Mesothelial cell of epicardium (in vitro differentiated cells): ENCODE measurements at regions not wholly inside any gene's neighbourhood (a gene's known extent, or its start where the extent isn't known, plus 50 kb on each side); places are given as distances from the start of the nearest gene placed in this dataset.
"Not testable (repeated sequence)": the region's sequence is repeated elsewhere in the genome, so short reads cannot be mapped to it uniquely, and the experiment has no call there.

Source experiments
- DNase-seq, 2 experiments: peaks; one replicate each; pipeline ENCODE4 v3.0.0; 2021; ENCODE audit warnings: low spot score in 2 of 2; ENCODE audit not compliant: unreplicated experiment in 2 of 2
- H3K27ac Mint-ChIP-seq: 2 replicates; pipeline ENCODE4 v1.8.0; 2021; ENCODE audit warnings: mixed read lengths
- H3K27me3 Mint-ChIP-seq: 2 replicates; pipeline ENCODE4 v1.8.0; 2021; ENCODE audit warnings: low read depth, mixed read lengths
- H3K36me3 Mint-ChIP-seq: 2 replicates; pipeline ENCODE4 v1.8.0; 2021; ENCODE audit warnings: mixed read lengths
- H3K4me1 Mint-ChIP-seq: 2 replicates; pipeline ENCODE4 v1.8.0; 2021; ENCODE audit warnings: mixed read lengths
- H3K4me3 Mint-ChIP-seq: 2 replicates; pipeline ENCODE4 v1.8.0; 2021; ENCODE audit warnings: mild to moderate bottlenecking, moderate library complexity, mixed read lengths
- H3K9me3 Mint-ChIP-seq: 2 replicates; pipeline ENCODE4 v1.8.0; 2021; ENCODE audit warnings: mixed read lengths
- TF ChIP-seq, protein P1 (sequence below): fragments of 200-600 bp; sonication (generic); IDR thresholded peaks from one replicate; pipeline ENCODE4 v1.5.0; 2021; ENCODE audit warnings: antibody characterized with exemption; ENCODE audit not compliant: unreplicated experiment

DNA sequence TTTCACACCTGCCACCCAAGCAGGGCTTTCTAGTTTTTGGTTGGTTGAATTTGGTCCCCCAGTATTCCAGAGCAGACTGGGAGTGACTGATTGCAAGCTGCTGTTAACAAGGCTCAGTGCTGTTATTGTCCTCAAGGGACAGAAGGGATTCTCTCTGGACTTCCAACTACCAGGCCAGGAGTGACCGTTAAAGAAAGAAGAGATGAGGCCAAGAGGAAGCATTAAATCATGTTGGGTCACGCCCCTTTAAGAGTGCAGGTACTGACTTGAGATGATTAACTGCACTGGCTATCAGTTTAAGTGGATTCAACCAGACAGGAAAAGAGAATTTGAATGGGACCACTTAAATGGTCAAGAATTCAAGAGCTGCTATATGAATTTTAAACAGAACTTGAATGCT, 220.8 kb upstream of the PCSK5 start:
- Mint-ChIP-seq H3K4me3 (no peak overlapping the region), H3K36me3 (no peaks in the 10 kb centered on the region), H3K4me1 (peaks cover 44% of the 10 kb centered on the region), H3K9me3 (peaks cover 7% of the 10 kb centered on the region), H3K27ac (no peak overlapping the region), H3K27me3 (peaks cover 6% of the 10 kb centered on the region)
- no peak for DNase-seq
- TF ChIP-seq, protein P1, sequence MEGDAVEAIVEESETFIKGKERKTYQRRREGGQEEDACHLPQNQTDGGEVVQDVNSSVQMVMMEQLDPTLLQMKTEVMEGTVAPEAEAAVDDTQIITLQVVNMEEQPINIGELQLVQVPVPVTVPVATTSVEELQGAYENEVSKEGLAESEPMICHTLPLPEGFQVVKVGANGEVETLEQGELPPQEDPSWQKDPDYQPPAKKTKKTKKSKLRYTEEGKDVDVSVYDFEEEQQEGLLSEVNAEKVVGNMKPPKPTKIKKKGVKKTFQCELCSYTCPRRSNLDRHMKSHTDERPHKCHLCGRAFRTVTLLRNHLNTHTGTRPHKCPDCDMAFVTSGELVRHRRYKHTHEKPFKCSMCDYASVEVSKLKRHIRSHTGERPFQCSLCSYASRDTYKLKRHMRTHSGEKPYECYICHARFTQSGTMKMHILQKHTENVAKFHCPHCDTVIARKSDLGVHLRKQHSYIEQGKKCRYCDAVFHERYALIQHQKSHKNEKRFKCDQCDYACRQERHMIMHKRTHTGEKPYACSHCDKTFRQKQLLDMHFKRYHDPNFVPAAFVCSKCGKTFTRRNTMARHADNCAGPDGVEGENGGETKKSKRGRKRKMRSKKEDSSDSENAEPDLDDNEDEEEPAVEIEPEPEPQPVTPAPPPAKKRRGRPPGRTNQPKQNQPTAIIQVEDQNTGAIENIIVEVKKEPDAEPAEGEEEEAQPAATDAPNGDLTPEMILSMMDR, result no peak

DNA sequence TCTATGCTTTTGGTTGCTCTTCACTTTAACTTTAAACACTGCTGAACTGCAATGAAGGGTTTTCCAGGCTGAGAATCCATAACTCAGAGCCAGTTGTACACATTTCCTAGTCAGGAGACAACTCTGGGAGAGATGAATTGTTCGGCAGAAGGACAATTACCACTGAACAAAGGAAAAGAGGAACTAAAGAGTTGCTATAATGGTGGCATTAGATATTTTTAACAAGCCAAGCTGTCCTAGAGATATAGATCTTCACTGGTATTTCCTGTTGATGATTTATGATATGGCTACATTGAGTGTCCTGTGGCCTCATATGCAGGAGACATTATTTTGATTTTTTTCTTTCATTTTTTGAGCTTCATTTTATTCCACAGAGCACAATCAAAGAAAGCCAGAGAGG, 219.1 kb upstream of the PCSK5 start:
- Mint-ChIP-seq H3K4me3 (no peak overlapping the region), H3K36me3 (no peaks in the 10 kb centered on the region), H3K27me3 (peaks cover 6% of the 10 kb centered on the region), H3K27ac (no peak overlapping the region), H3K9me3 (peaks cover 7% of the 10 kb centered on the region), H3K4me1 (peaks cover 40% of the 10 kb centered on the region)
- TF ChIP-seq, protein P1, result no peak
- no peak for DNase-seq

DNA sequence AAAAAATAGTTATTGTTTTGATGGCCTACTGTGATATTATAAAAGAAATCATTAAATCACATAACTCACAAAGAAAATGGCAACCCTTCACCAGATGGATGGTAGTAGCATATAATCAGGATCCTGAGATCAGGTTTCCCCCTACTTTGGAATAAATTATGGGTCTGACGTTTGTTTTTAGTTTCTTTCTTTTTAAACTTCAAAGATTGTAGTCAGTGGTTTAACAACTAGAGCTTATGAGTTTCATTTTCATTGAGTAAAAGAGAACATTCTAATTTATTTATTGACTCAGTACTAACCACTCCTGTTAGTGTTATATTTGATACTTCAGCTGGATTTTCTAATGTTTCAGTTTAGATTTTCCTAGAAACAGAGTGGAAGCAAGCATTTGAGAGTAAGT, 218.0 kb upstream of the PCSK5 start:
- H3K9me3 Mint-ChIP-seq, result peaks cover 7% of the 10 kb centered on the region
- TF ChIP-seq, protein P1, result no peak
- H3K27me3 Mint-ChIP-seq, result peaks cover 6% of the 10 kb centered on the region
- peaks cover 30% of the 10 kb centered on the region for H3K4me1 Mint-ChIP-seq
- no peak overlapping the region for H3K27ac Mint-ChIP-seq
- H3K36me3 Mint-ChIP-seq, result no peaks in the 10 kb centered on the region
- no peak for DNase-seq
- H3K4me3 Mint-ChIP-seq, result no peak overlapping the region

DNA sequence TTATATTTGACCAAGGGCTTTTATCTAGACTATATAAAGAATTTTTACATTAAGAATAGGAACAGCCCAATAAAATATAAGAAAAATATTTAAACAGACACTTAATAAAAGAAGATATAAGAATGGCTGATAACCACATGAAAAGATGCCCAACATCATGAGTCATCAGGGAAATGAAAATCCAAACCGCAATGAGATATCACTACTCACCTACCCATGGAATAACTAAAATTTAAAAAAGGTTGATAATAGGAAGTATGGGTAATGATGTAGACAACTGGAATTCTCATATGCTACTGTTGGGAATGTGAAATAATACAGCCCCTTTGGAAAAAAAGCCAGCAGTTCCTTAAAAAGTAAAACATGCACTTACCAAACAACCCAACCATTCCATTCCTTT, 206.9 kb upstream of the PCSK5 start:
- H3K36me3 Mint-ChIP-seq, result no peaks in the 10 kb centered on the region
- no peak overlapping the region for H3K4me3 Mint-ChIP-seq
- H3K27me3 Mint-ChIP-seq, result peaks cover 2% of the 10 kb centered on the region
- peaks cover 2% of the 10 kb centered on the region for H3K4me1 Mint-ChIP-seq
- peaks cover 26% of the 10 kb centered on the region for H3K9me3 Mint-ChIP-seq
- TF ChIP-seq, protein P1, result no peak
- H3K27ac Mint-ChIP-seq, result no peak overlapping the region
- no peak for DNase-seq

DNA sequence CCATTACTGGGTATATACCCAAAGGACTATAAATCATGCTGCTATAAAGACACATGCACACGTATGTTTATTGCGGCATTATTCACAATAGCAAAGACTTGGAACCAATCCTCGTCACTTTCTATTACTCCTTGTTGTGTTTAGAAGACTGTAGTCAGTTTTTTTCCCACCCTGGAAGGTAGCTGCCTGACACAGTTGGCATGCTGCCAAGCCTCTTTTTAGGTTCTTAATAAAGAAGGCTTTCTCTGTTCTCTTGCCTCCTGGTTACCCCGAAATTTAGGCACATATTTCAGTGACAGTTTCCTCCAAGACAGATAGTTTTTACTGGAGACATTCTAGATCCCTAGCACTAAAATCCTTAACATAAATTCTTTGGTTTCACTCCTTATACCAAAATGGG, 205.4 kb upstream of the PCSK5 start:
- peaks cover 29% of the 10 kb centered on the region for H3K9me3 Mint-ChIP-seq
- no peak overlapping the region for H3K27ac Mint-ChIP-seq
- DNase-seq, result no peak
- TF ChIP-seq, protein P1, result no peak
- peaks cover 2% of the 10 kb centered on the region for H3K4me1 Mint-ChIP-seq
- no peaks in the 10 kb centered on the region for H3K36me3 Mint-ChIP-seq
- H3K27me3 Mint-ChIP-seq, result no peaks in the 10 kb centered on the region
- no peak overlapping the region for H3K4me3 Mint-ChIP-seq

DNA sequence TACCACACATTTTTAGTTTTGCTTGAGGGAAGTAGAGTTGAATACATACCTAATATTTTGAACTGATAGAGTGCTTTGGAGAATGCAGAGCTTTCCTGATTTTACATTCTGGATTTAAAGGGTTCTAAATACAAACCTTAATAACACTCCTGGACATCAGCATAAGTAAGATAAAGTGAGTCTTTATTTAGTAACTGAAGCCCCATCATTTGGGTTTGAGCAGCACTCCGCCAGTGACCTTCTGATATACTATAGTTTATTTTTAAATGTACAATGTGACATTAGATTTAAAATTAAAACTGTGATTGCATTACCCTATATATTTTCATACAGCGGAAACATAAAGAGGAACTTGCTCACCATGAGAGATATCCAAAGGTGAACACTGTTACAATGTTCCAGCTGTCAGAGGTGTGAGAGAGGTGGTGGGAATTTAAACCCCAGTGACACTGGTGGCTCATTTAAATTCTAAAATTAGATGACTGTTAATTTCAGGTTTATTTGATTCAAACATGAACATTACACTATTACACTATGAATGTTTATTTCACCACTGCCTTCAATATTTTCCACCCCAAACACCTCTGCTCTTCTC, 203.0 kb upstream of the PCSK5 start:
- Mint-ChIP-seq H3K36me3 (no peaks in the 10 kb centered on the region), H3K4me3 (no peak overlapping the region), H3K4me1 (peaks cover 2% of the 10 kb centered on the region), H3K27me3 (no peaks in the 10 kb centered on the region), H3K27ac (no peak overlapping the region), H3K9me3 (peaks cover 33% of the 10 kb centered on the region)
- no peak for DNase-seq
- TF ChIP-seq, protein P1, result no peak

DNA sequence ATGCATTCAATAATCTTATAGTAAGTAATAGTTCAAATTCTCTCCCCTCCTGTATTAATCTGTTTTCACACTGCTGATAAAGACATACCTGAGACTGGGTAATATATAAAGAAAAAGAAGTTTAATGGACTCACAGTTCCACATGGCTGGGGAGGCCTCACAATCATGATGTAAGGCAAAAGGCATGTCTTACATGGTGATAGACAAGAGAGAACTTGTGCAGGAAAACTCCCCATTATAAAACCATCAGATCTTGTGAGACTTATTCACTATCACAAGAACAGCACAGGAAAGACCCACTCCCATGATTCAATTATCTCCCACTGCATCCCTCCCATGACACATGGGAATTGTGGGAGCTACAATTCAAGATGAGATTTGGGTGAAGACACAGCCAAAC, 199.9 kb upstream of the PCSK5 start:
- not testable (repeated sequence) for H3K36me3 Mint-ChIP-seq, H3K4me1 Mint-ChIP-seq, H3K4me3 Mint-ChIP-seq, H3K27me3 Mint-ChIP-seq, H3K27ac Mint-ChIP-seq, DNase-seq
- peaks cover 24% of the 10 kb centered on the region for H3K9me3 Mint-ChIP-seq
